ENCODE measurements at regions not wholly inside any gene's neighbourhood (a gene's known extent, or its start where the extent isn't known, plus 50 kb on each side); places are given as distances from the start of the nearest gene placed in this dataset.

DNA sequence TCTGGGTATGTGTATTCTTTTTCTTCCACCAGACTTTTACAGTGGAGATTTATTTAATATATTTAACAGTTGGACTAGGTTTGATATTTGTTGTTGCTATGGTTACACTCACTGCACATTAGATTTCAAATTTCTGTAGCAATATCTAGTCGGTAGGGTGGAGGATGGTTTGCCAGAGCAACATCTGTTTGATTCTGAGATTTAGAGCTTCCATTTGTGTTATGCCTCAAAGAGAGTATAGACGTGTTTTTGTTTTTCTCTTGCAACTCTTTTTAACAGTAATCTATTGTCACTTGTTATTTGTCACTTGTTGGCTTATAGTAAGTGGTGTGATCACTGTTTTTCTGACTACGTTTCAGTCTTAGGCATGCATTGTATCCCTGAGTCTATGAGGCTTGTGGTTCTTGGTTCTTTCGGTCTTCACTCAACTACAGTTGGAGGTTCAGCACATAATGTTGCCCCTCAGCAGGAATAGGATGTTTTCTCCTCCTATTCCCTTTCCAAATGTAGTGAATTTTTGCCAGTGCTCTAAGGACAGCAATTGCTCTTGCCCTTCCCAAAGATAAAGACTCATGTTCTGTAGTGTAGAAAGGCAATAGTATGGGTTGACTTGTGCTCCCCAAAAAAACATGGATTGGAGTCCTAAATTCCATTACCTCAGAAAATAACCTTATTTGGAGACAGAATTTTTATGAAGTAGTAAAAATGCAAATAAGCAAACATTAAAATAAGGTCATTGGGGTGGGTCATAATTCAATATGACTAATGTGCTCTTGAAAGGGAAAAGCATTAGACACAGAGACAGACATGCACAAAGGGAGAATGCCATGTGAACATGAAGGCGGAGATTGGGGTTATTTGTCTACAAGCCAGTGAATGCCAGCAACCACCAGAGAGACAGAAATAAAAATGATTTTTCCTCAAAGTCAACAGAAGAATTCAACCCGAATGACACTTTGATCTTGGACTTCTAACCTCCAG, 692.1 kb downstream of the DIPK2A start:
- TF ChIP-seq CTCF (IDR thresholded peaks at IDR 0.05) (no peak), POLR2A (IDR thresholded peaks at IDR 0.05) (no peak), POLR2AphosphoS5 (IDR thresholded peaks at IDR 0.05; ENCODE audit: insufficient read depth in 1 of 2, low read depth in 1 of 2) (no peak)
